HCT116 (cell line): ENCODE measurements at regions not wholly inside any gene's neighbourhood (a gene's known extent, or its start where the extent isn't known, plus 50 kb on each side); places are given as distances from the start of the nearest gene placed in this dataset.
A peak's percentile ranks its signal among the peaks of the same experiment; 100 is the strongest.

Source experiments
- ATAC-seq: fragments of 200-7000 bp; cut with Tn5 transposase; 2 replicates; pipeline ENCODE4 v1.9.1; 2020; ENCODE audit warnings: mild to moderate bottlenecking, moderate library complexity
- BruUV-seq: library from RNA; stranded (reverse); fragments of 400-500 nt; replicated peaks from 2 replicates; lab custom pipeline; 2021; lab: Mats Ljungman, UMichigan
- CTCF ChIA-PET: fragments of 300-600 bp; sonication (Branson Sonifier 250); formaldehyde crosslinking; loops from one replicate; lab custom pipeline; 2021; ENCODE audit warnings: antibody characterized with exemption; lab: Charles Lee
- POLR2A ChIA-PET: fragments of 300-600, 350-600 bp; sonication (Branson Sonifier 250); formaldehyde crosslinking; loops from one replicate; lab custom pipeline; 2021; ENCODE audit warnings: antibody characterized with exemption; lab: Charles Lee
- RAD21 ChIA-PET, 2 experiments: fragments of 300-600 bp; sonication (Branson Sonifier 250); formaldehyde crosslinking; loops; one replicate each; lab custom pipeline; 2023; ENCODE audit warnings: low total read pairs in 2 of 2; ENCODE audit not compliant: uncharacterized antibody in 2 of 2, unreplicated experiment in 2 of 2, low non-redundant PET in 1 of 2; lab: Charles Lee
- DNase-seq: peaks from one replicate; pipeline ENCODE4 v3.0.0-alpha.2; 2010; ENCODE audit warnings: low read depth, low spot score
- H2AFZ ChIP-seq: fragments of 200-600 bp; shearing (Covaris generic), sonication (generic); 2 replicates; pipeline ENCODE4 v1.6.1; 2017; ENCODE audit warnings: low read depth, mixed run types, mixed read lengths, antibody characterized with exemption, low read length; ENCODE audit not compliant: poor library complexity, severe bottlenecking
- H3K27ac ChIP-seq: 2 replicates; pipeline ENCODE4 v1.5.1; 2012; ENCODE audit warnings: low read depth, low read length
- H3K27me3 ChIP-seq: fragments of 200-600 bp; sonication (generic); 2 replicates; pipeline ENCODE4 v1.6.1; 2016; ENCODE audit warnings: mixed run types, low read length, mixed read lengths; ENCODE audit not compliant: insufficient read depth
- H3K36me3 ChIP-seq, 2 experiments: fragments of 200-500 bp in 1 of 2; fragments of 200-600 bp in 1 of 2; sonication (Bioruptor generic) in 1 of 2; sonication (generic) in 1 of 2; 2 replicates each; pipeline versions ENCODE4 v1.5.1 to v1.6.1; 2014 to 2016; ENCODE audit warnings: low read length in 2 of 2, inconsistent platforms in 1 of 2, mixed read lengths in 1 of 2, mixed run types in 1 of 2; ENCODE audit not compliant: insufficient read depth in 2 of 2, control insufficient read depth in 1 of 2
- H3K4me1 ChIP-seq, 2 experiments: fragments of 200-600 bp in 1 of 2; sonication (generic) in 1 of 2; 2 replicates each; pipeline versions ENCODE4 v1.5.1 to v1.6.1; 2012 to 2017; ENCODE audit warnings: low read length in 2 of 2, inconsistent platforms in 1 of 2, mild to moderate bottlenecking in 1 of 2, mixed read lengths in 1 of 2, mixed run types in 1 of 2, moderate library complexity in 1 of 2; ENCODE audit not compliant: insufficient read depth in 2 of 2, control insufficient read depth in 1 of 2
- H3K4me2 ChIP-seq: fragments of 200-600 bp; sonication (generic); 2 replicates; pipeline ENCODE4 v1.6.1; 2017; ENCODE audit warnings: mixed run types, low read length, mixed read lengths
- H3K4me3 ChIP-seq, 2 experiments: fragments of 200-600 bp in 1 of 2; sonication (generic) in 1 of 2; replicated peaks in 1 of 2; 2 replicates each; pipeline ENCODE4 v1.5.1; 2011 to 2016; ENCODE audit warnings: low read length in 2 of 2, control low read depth in 1 of 2, low read depth in 1 of 2, mild to moderate bottlenecking in 1 of 2, mixed read lengths in 1 of 2, mixed run types in 1 of 2
- H3K79me2 ChIP-seq: fragments of 200-600 bp; sonication (generic); 2 replicates; pipeline ENCODE4 v1.6.1; 2017; ENCODE audit warnings: mild to moderate bottlenecking, mixed run types, low read length, moderate library complexity, mixed read lengths; ENCODE audit not compliant: insufficient read depth
- H3K9ac ChIP-seq: fragments of 200-600 bp; sonication (generic); 2 replicates; pipeline ENCODE4 v1.6.1; 2016; ENCODE audit warnings: low read length, mixed read lengths
- H3K9me2 ChIP-seq: fragments of 200-600 bp; sonication (generic), shearing (Covaris generic); 2 replicates; pipeline ENCODE4 v1.6.1; 2017; ENCODE audit warnings: mixed run types, mild to moderate bottlenecking, moderate library complexity; ENCODE audit not compliant: insufficient read depth
- H3K9me3 ChIP-seq, 2 experiments: fragments of 200-500 bp in 1 of 2; fragments of 200-600 bp in 1 of 2; sonication (Bioruptor generic) in 1 of 2; sonication (generic) in 1 of 2; 2 replicates each; pipeline ENCODE4 v1.6.1; 2014 to 2017; ENCODE audit warnings: low read length in 2 of 2, mixed read lengths in 2 of 2, inconsistent platforms in 1 of 2, low read depth in 1 of 2, mild to moderate bottlenecking in 1 of 2, mixed run types in 1 of 2, moderate library complexity in 1 of 2; ENCODE audit not compliant: control insufficient read depth in 1 of 2, insufficient read depth in 1 of 2
- H4K20me1 ChIP-seq: fragments of 200-600 bp; sonication (generic), shearing (Covaris generic); 2 replicates; pipeline ENCODE4 v1.6.1; 2017; ENCODE audit warnings: mixed run types, mild to moderate bottlenecking, moderate library complexity; ENCODE audit not compliant: insufficient read depth
- EGR1 ChIP-seq: IDR thresholded peaks from 2 replicates; pipeline ENCODE4 v1.6.1; 2012; ENCODE audit warnings: low read depth
- EZH2 ChIP-seq: fragments of 200-600 bp; sonication (generic); IDR thresholded peaks from 2 replicates; pipeline ENCODE4 v1.6.1; 2017; ENCODE audit warnings: antibody characterized with exemption, mixed run types
- POLR2AphosphoS5 ChIP-seq: IDR thresholded peaks from 2 replicates; pipeline ENCODE4 v1.6.1; 2011; ENCODE audit warnings: mild to moderate bottlenecking, low read depth, low read length, moderate library complexity
- SP1 ChIP-seq: IDR thresholded peaks from 2 replicates; pipeline ENCODE4 v1.6.1; 2012; ENCODE audit warnings: low read depth
- SRF ChIP-seq: IDR thresholded peaks from 2 replicates; pipeline ENCODE4 v1.6.1; 2012; ENCODE audit warnings: low read depth
- YY1 ChIP-seq: IDR thresholded peaks from 2 replicates; pipeline ENCODE4 v1.6.1; 2011; ENCODE audit warnings: low read length, low read depth, moderate library complexity, mild to moderate bottlenecking; ENCODE audit not compliant: insufficient replicate concordance; ENCODE audit errors: extremely low read depth
- intact Hi-C: fragments of 100-400 bp; cut with micrococcal nuclease; formaldehyde crosslinking; loops from 2 replicates; pipeline ENCODE4 v1.10.0; 2022
- TF ChIP-seq, protein P1 (sequence below): IDR thresholded peaks from 2 replicates; pipeline ENCODE4 v1.6.1; 2011; ENCODE audit warnings: mild to moderate bottlenecking, low read length, moderate library complexity; ENCODE audit not compliant: insufficient replicate concordance; ENCODE audit errors: extremely low read depth
- TF ChIP-seq, protein P2 (sequence below), 3 experiments: fragments of 200-600 bp in 1 of 3; sonication (generic) in 1 of 3; IDR thresholded peaks in 2 of 3; conservative IDR thresholded peaks in 1 of 3; 2 replicates each; pipeline ENCODE4 v1.5.1; 2012 to 2017; ENCODE audit warnings: low read depth in 2 of 3, low read length in 2 of 3, antibody characterized with exemption in 1 of 3, borderline replicate concordance in 1 of 3, control low read depth in 1 of 3, mild to moderate bottlenecking in 1 of 3, mixed read lengths in 1 of 3, mixed run types in 1 of 3, moderate library complexity in 1 of 3; ENCODE audit not compliant: insufficient read depth in 1 of 3

DNA sequence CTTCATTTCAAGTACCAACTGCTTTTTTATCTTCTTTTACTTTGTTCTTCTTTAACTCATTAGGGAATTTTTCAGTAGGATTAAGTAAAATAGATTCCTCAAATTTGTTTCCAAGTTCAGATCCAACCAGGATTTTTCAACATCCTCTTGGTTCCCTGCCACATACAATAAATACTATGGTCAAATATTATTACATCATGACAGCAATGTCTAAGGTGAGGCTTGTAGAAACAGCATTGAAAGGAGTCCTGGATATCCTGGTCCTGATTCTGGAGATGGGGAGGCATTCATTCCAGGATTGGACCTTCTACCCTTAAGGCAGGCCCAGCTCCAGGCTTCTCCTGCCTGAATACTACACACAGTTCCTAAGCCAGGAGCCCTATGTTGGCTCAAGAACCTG is 80.2 kb upstream of the F3 start:
- H3K27ac ChIP-seq, result peak overlapping the region; percentile 70
- no peaks in the 10 kb centered on the region for H3K27me3 ChIP-seq
- ChIA-PET CTCF (no interaction called here), POLR2A (no interaction called here), RAD21 (no interaction called here)
- TF ChIP-seq EGR1 (no peak), SRF (no peak), POLR2AphosphoS5 (no peak), YY1 (no peak), SP1 (no peak), EZH2 (no peak)
- TF ChIP-seq, protein P1, sequence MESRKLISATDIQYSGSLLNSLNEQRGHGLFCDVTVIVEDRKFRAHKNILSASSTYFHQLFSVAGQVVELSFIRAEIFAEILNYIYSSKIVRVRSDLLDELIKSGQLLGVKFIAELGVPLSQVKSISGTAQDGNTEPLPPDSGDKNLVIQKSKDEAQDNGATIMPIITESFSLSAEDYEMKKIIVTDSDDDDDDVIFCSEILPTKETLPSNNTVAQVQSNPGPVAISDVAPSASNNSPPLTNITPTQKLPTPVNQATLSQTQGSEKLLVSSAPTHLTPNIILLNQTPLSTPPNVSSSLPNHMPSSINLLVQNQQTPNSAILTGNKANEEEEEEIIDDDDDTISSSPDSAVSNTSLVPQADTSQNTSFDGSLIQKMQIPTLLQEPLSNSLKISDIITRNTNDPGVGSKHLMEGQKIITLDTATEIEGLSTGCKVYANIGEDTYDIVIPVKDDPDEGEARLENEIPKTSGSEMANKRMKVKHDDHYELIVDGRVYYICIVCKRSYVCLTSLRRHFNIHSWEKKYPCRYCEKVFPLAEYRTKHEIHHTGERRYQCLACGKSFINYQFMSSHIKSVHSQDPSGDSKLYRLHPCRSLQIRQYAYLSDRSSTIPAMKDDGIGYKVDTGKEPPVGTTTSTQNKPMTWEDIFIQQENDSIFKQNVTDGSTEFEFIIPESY, result no peak
- TF ChIP-seq, protein P2, sequence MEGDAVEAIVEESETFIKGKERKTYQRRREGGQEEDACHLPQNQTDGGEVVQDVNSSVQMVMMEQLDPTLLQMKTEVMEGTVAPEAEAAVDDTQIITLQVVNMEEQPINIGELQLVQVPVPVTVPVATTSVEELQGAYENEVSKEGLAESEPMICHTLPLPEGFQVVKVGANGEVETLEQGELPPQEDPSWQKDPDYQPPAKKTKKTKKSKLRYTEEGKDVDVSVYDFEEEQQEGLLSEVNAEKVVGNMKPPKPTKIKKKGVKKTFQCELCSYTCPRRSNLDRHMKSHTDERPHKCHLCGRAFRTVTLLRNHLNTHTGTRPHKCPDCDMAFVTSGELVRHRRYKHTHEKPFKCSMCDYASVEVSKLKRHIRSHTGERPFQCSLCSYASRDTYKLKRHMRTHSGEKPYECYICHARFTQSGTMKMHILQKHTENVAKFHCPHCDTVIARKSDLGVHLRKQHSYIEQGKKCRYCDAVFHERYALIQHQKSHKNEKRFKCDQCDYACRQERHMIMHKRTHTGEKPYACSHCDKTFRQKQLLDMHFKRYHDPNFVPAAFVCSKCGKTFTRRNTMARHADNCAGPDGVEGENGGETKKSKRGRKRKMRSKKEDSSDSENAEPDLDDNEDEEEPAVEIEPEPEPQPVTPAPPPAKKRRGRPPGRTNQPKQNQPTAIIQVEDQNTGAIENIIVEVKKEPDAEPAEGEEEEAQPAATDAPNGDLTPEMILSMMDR (IDR thresholded peaks at IDR 0.05 in 2 of 3, conservative IDR thresholded peaks at IDR 0.05 in 1 of 3; ENCODE audit: borderline replicate concordance in 1 of 3, insufficient read depth in 1 of 3, low read depth in 2 of 3, low read length in 2 of 3), result no peak
- no peaks in the 10 kb centered on the region for H4K20me1 ChIP-seq
- no peaks in the 10 kb centered on the region for H3K36me3 ChIP-seq
- no peaks in the 10 kb centered on the region for H3K9me2 ChIP-seq
- DNase-seq, result no peak
- BruUV-seq, result TSS peak; percentile 79
- H3K9ac ChIP-seq, result peak overlapping the region; percentile 70
- H3K4me2 ChIP-seq, result peak overlapping the region; percentile 64
- no peak overlapping the region for H2AFZ ChIP-seq
- ATAC-seq, result peak; percentile 1; the same call in 1 of the 2 replicates
- peaks cover 53 to 75% of the 10 kb centered on the region in 2 experiments for H3K4me1 ChIP-seq
- peaks cover 0 to 7% of the 10 kb centered on the region in 2 experiments; a peak in 1 of 4 replicates for H3K9me3 ChIP-seq
- H3K4me3 ChIP-seq, result no peak overlapping the region
- H3K79me2 ChIP-seq, result no peaks in the 10 kb centered on the region
- intact Hi-C loops, result loop anchor here (5.0 kb wide), 1 partner anchor 180 kb away; no protein-coding TSS in a partner anchor
